Lung (tissue), 11 donors: ENCODE measurements at regions not wholly inside any gene's neighbourhood (a gene's known extent, or its start where the extent isn't known, plus 50 kb on each side); places are given as distances from the start of the nearest gene placed in this dataset.

Experiments used
- ATAC-seq: fragments of 200-7000 bp; cut with Tn5 transposase; one replicate; pipeline ENCODE4 v1.9.1; 2020; ENCODE audit warnings: moderate number of reproducible peaks; ENCODE audit not compliant: insufficient read depth, low FRiP score
- DNase-seq, 3 donors: peaks; one replicate each; pipeline ENCODE4 v3.0.0-alpha.2; 2013 to 2017
- H3K27ac ChIP-seq, 2 donors: one replicate each; pipeline ENCODE4 v1.5.1; 2013; ENCODE audit warnings: mild to moderate bottlenecking in 2 of 2, moderate library complexity in 2 of 2, control low read depth in 1 of 2, inconsistent platforms in 1 of 2, low read depth in 1 of 2, low read length in 1 of 2
- H3K27me3 ChIP-seq, 3 donors: one replicate each; pipeline ENCODE4 v1.5.1; 2013; ENCODE audit warnings: low read length in 2 of 3; ENCODE audit not compliant: control insufficient read depth in 3 of 3, insufficient read depth in 3 of 3
- H3K36me3 ChIP-seq, 4 donors: one replicate each; pipeline ENCODE4 v1.5.1; 2013; ENCODE audit warnings: low read length in 4 of 4, mild to moderate bottlenecking in 1 of 4, moderate library complexity in 1 of 4; ENCODE audit not compliant: control insufficient read depth in 4 of 4, insufficient read depth in 4 of 4
- H3K4me1 ChIP-seq, 5 donors: one replicate each; pipeline ENCODE4 v1.5.1; 2013; ENCODE audit warnings: low read length in 5 of 5, mild to moderate bottlenecking in 2 of 5, moderate library complexity in 1 of 5; ENCODE audit not compliant: control insufficient read depth in 5 of 5, insufficient read depth in 5 of 5
- H3K4me3 ChIP-seq: one replicate; pipeline ENCODE4 v1.5.1; 2013; ENCODE audit warnings: mild to moderate bottlenecking, control low read depth, moderate library complexity
- H3K9ac ChIP-seq, 2 donors: one replicate each; pipeline ENCODE4 v1.5.1; 2013; ENCODE audit warnings: low read length in 2 of 2, control low read depth in 1 of 2; ENCODE audit not compliant: insufficient read depth in 1 of 2
- H3K9me3 ChIP-seq, 4 donors: one replicate each; pipeline ENCODE4 v1.5.1; 2013; ENCODE audit warnings: low read length in 3 of 4, mild to moderate bottlenecking in 1 of 4, moderate library complexity in 1 of 4; ENCODE audit not compliant: control insufficient read depth in 4 of 4, insufficient read depth in 3 of 4
- WGBS, 2 donors: extraction: QIAGEN DNeasy Blood & Tissue Kit; methylation state at CpG; one replicate each; pipeline ENCODE4 v1.1.7; 2013; 5-methylcytosine and 5-hydroxymethylcytosine counted together
- TF ChIP-seq, protein P1 (sequence below): IDR thresholded peaks from 2 replicates; pipeline ENCODE4 v1.5.1; 2012; ENCODE audit warnings: mild to moderate bottlenecking; ENCODE audit errors: control extremely low read depth, extremely low read depth
- donor health status: control.
- donor health status: control.
- donor health status: Bipolar disorder and iron deficiency.
- donor health status: healthy.
- donor health status: DM: yes; HTN: yes; CAD: no.

DNA sequence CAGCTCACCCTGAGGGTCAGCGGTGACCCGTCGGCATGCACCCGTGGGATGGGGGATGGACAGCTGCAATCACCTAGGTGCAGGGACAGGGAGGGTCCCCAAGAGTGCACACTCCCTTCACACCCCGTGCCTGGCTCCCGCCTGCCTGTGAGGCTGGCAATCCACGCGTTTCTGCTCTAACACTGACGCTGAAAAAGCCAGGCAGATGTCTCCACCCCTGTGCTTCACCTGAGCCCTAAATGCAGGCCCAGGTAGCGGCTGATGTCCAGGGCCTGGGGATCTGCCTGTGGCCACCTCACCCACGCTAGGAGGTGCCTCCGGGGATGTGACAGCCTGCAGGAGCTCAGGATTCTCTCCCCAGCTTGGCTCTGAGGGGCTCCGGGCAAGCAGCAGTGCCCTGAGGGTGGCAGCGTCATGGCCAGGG lies 212.0 kb upstream of the SALL3 start:
- Histone ChIP-seq H3K9me3 (no peaks in the 10 kb centered on the region), H3K36me3 (no peaks in the 10 kb centered on the region), H3K4me3 (no peak overlapping the region), H3K27me3 (peaks cover 0 to 10% (median 0%) of the 10 kb centered on the region in 3 donors), H3K4me1 (no peaks in the 10 kb centered on the region), H3K9ac (no peak overlapping the region), H3K27ac (no peak overlapping the region)
- DNase-seq = no peak
- WGBS, 2 donors = 87 to 88% methylated on average over 14 of the region's 14 CpGs
- TF ChIP-seq, protein P1, sequence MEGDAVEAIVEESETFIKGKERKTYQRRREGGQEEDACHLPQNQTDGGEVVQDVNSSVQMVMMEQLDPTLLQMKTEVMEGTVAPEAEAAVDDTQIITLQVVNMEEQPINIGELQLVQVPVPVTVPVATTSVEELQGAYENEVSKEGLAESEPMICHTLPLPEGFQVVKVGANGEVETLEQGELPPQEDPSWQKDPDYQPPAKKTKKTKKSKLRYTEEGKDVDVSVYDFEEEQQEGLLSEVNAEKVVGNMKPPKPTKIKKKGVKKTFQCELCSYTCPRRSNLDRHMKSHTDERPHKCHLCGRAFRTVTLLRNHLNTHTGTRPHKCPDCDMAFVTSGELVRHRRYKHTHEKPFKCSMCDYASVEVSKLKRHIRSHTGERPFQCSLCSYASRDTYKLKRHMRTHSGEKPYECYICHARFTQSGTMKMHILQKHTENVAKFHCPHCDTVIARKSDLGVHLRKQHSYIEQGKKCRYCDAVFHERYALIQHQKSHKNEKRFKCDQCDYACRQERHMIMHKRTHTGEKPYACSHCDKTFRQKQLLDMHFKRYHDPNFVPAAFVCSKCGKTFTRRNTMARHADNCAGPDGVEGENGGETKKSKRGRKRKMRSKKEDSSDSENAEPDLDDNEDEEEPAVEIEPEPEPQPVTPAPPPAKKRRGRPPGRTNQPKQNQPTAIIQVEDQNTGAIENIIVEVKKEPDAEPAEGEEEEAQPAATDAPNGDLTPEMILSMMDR = no peak
- ATAC-seq = no peak

DNA sequence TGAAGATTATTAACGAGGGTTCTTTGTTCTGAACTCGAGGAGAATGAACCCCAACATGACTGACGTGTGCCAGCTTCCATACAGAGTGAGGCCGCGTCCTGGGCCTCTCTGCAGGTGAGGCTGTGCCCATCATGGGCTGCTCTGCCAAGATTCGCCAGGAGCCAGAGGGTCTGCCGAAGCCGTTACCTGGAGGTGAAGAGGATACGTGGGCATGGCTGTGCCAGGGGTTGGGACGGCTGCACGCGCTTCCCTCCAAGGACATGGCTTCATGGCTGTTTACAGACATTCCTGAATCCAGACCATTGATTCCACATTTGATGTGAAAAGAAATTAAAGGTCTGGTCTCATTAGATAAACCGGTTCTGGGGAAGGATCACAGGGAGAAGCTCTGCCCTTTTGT lies 211.4 kb upstream of the SALL3 start:
- TF ChIP-seq, protein P1 = no peak
- H3K9ac ChIP-seq = no peak overlapping the region
- ATAC-seq = no peak
- no peak overlapping the region for H3K4me3 ChIP-seq
- H3K9me3 ChIP-seq = no peaks in the 10 kb centered on the region
- no peak overlapping the region for H3K27ac ChIP-seq
- H3K4me1 ChIP-seq = no peaks in the 10 kb centered on the region
- no peak for DNase-seq
- H3K27me3 ChIP-seq = peaks cover 0 to 10% (median 0%) of the 10 kb centered on the region in 3 donors
- H3K36me3 ChIP-seq = no peaks in the 10 kb centered on the region
- 79 to 86% methylated on average over 13 of the region's 13 CpGs for WGBS, 2 donors

DNA sequence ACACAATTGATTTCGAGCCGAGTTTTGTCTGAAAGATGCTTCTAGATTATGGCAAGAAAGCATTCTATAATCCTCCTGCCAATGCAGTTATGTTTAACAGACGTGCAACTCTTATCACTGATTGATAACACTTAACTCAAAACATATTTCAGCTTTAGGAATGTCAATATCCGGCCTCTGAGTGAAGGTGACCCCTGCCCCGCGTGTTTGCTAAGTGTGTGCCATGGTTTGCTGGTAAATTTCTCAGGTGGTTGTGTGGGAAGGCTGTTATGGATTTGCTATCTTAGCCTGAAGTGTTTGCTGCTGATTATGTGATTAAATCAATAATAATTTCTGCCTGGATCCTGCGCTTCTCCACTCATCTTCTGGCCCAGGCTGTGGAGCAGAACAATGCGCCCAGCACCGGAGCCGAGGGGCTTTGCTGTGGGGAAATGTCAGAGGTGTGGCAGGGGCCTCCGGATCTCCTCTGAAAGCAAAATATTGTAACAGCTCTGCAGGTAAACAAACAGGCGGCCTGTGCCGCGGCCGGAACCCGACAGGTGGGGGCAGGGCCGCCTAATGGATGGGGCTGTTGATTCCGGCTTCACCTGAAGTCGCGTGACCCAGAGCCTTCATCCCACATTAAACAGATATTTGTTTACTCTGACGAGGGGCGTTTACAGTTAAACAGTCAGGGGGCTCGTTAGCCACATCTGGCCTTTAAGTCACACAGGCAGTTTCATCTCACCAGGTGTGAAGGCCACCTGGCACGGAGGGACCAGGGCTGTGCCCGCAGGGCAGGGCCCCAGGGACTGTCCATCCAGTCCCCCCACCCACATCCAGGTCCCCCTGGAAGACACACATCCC lies 210.7 kb upstream of the SALL3 start:
- no peak for ATAC-seq
- no peak for DNase-seq
- H3K4me3 ChIP-seq = no peak overlapping the region
- H3K27ac ChIP-seq = no peak overlapping the region
- H3K27me3 ChIP-seq = peaks cover 0 to 10% (median 0%) of the 10 kb centered on the region in 3 donors
- TF ChIP-seq, protein P1 = no peak
- no peaks in the 10 kb centered on the region for H3K36me3 ChIP-seq
- 28 to 37% methylated on average over 25 of the region's 25 CpGs for WGBS, 2 donors
- no peak overlapping the region for H3K9ac ChIP-seq
- H3K4me1 ChIP-seq = no peaks in the 10 kb centered on the region
- H3K9me3 ChIP-seq = no peaks in the 10 kb centered on the region
